GM13977 (cell line): ENCODE measurements at regions not wholly inside any gene's neighbourhood (a gene's known extent, or its start where the extent isn't known, plus 50 kb on each side); places are given as distances from the start of the nearest gene placed in this dataset.

Experiments used
- DNase-seq: peaks from one replicate; pipeline ENCODE4 v3.0.0; 2012; ENCODE audit warnings: low spot score
- in situ Hi-C: fragments of 300-500 bp; cut with MboI; formaldehyde crosslinking; loops from one replicate; pipeline ENCODE4 v1.12.0; 2022; ENCODE audit warnings: low sequenced_read_pairs, low pct_unique_long_range_greater_than_20kb, mixed read lengths, inconsistent platforms; ENCODE audit not compliant: unreplicated experiment
- TF ChIP-seq, protein P1 (sequence below): IDR thresholded peaks from 2 replicates; pipeline ENCODE4 v1.5.1; 2012; ENCODE audit warnings: mild to moderate bottlenecking, control low read depth; ENCODE audit not compliant: insufficient read depth; ENCODE audit errors: extremely low read depth, missing control alignments

DNA sequence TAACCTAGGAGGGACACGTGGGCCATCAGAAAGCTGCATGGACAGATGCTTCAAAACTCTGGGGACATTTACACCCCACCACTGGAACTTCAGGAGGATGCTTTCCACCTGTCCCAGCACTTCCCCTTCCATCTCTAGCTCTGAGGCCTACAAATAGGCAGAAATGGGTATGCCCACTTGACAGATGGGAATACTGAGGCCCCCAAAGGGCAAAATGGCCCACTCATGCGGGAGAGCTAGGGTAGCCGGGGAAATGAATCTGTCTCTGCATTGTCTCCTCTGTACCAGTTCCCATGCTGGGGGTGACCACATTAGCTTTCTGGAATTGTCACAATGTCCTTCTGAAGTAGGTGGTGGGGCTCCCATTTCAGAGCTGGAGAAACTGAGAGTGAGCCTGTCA is 592.1 kb upstream of the CDH5 start:
- TF ChIP-seq, protein P1, sequence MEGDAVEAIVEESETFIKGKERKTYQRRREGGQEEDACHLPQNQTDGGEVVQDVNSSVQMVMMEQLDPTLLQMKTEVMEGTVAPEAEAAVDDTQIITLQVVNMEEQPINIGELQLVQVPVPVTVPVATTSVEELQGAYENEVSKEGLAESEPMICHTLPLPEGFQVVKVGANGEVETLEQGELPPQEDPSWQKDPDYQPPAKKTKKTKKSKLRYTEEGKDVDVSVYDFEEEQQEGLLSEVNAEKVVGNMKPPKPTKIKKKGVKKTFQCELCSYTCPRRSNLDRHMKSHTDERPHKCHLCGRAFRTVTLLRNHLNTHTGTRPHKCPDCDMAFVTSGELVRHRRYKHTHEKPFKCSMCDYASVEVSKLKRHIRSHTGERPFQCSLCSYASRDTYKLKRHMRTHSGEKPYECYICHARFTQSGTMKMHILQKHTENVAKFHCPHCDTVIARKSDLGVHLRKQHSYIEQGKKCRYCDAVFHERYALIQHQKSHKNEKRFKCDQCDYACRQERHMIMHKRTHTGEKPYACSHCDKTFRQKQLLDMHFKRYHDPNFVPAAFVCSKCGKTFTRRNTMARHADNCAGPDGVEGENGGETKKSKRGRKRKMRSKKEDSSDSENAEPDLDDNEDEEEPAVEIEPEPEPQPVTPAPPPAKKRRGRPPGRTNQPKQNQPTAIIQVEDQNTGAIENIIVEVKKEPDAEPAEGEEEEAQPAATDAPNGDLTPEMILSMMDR = no peak
- in situ Hi-C loops = no loop called here
- no peak for DNase-seq

GRCh38 chr16:65773301-65773874 is 593.1 kb upstream of the CDH5 start:
- TF ChIP-seq, protein P1 = no peak
- in situ Hi-C loops = no loop called here
- no peak for DNase-seq

DNA sequence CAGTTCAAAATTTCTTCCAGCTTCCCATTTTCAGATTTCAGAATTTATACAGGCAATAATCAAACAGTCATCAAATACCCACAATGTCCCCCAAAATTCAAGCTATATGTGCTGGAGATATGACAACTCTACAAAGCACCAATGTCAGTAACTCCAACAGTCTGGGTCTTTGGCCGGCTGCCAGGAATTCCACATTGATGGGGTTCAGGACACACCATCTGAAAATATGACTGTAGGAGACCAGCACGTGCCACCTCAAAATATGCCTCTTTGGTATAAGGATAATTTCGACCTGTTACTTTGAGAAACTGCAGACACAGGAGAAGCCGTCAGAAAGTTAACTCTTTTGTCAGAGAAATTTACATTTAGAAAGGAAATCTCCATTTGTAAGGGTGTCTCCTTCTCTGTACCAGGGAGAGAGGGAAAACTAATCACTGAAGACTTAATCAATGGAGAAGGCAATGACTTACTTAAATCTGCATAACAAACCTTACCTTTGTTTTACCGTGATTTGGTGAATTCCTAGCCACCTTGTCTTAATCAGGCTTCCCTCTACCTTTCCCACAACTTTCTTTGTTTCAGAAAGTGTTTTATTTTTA is 594.3 kb upstream of the CDH5 start:
- TF ChIP-seq, protein P1 = no peak
- no peak for DNase-seq
- in situ Hi-C loops = no loop called here

DNA sequence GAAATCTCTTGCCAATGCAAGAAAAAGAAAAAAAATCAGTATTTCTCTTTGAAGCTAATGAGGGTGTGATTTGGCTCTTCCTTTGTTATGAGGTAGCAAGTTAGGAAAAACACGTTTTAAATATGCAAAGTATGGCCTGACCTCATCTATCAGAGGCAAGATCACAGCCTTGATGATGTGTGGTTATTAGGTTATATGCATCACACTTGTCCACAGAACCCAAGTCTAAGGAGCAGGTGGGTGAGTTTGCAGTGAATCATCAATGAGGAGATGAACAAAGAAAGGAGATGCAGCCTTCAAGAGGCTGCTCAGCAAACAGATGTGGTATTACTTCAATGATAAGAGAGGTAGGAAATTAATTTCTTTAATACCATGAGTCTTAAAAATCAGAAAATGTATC is 594.8 kb upstream of the CDH5 start:
- in situ Hi-C loops = no loop called here
- DNase-seq = no peak
- TF ChIP-seq, protein P1 = no peak

- in situ Hi-C loops = no loop called here
- DNase-seq = no peak
- TF ChIP-seq, protein P1 = no peak
These were observed 595.7 kb upstream of the CDH5 start for GRCh38 chr16:65770752-65771151.

DNA sequence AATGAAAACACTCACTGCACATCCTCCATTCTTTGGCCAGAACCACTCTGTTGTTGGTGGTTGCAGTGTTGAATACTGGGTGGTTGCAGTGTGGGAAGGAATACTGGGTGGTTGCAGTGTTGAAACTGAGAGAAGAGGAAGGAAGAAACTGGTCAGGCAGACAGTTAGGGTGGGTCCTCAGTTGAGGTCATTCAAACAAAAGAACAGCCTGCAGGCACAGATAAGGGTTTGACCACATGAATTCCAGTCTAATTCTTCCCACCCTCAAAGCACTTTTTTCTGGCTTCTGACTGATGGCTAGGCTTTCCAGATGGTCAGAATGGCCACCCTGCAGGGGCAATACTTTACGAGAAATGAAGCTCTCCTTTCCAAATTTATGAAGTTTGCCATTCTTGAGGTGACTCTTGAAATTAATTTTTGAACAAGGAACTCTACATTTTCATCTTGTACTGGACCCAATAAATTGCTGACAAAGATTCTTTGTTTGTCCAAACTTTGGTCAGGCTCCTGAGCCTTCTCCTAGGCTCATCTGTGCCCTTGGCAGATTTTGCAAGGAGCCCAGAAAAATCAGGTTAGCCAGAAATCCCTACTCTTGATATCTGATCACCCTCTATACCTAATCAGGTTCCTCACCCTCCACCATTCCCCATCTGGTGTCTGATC is 596.6 kb upstream of the CDH5 start:
- in situ Hi-C loops = no loop called here
- TF ChIP-seq, protein P1 = no peak
- no peak for DNase-seq
